HUES48 (cell line): ENCODE measurements at regions not wholly inside any gene's neighbourhood (a gene's known extent, or its start where the extent isn't known, plus 50 kb on each side); places are given as distances from the start of the nearest gene placed in this dataset.
"Not testable (repeated sequence)": the region's sequence is repeated elsewhere in the genome, so short reads cannot be mapped to it uniquely, and the experiment has no call there.

ENCODE experiments used
- H3K27ac ChIP-seq: one replicate; pipeline ENCODE4 v1.7.0; 2013; ENCODE audit warnings: low read depth, low read length, inconsistent platforms
- H3K27me3 ChIP-seq: 2 replicates; pipeline ENCODE4 v1.6.1; 2013; ENCODE audit warnings: mild to moderate bottlenecking, low read length; ENCODE audit not compliant: control insufficient read depth, insufficient read depth
- H3K36me3 ChIP-seq: 2 replicates; pipeline ENCODE4 v1.6.1; 2013; ENCODE audit warnings: low read length; ENCODE audit not compliant: control insufficient read depth, insufficient read depth
- H3K4me1 ChIP-seq: 2 replicates; pipeline ENCODE4 v1.6.1; 2013; ENCODE audit warnings: mild to moderate bottlenecking, low read length; ENCODE audit not compliant: control insufficient read depth, insufficient read depth
- H3K4me3 ChIP-seq: 2 replicates; pipeline ENCODE4 v1.5.1; 2013; ENCODE audit warnings: mild to moderate bottlenecking, low read depth, low read length
- H3K9ac ChIP-seq: 2 replicates; pipeline ENCODE4 v1.6.1; 2013; ENCODE audit warnings: mild to moderate bottlenecking, low read depth, low read length, moderate library complexity
- H3K9me3 ChIP-seq: 2 replicates; pipeline ENCODE4 v1.6.1; 2013; ENCODE audit warnings: low read length; ENCODE audit not compliant: control insufficient read depth, insufficient read depth

GRCh38 chr22:34804091-34804490 lies 261.9 kb upstream of the ISX start:
- Histone ChIP-seq H3K27me3 (no peaks in the 10 kb centered on the region), H3K27ac (no peak overlapping the region), H3K36me3 (no peaks in the 10 kb centered on the region), H3K4me3 (no peak overlapping the region), H3K4me1 (no peaks in the 10 kb centered on the region), H3K9me3 (no peaks in the 10 kb centered on the region), H3K9ac (no peak overlapping the region)

DNA sequence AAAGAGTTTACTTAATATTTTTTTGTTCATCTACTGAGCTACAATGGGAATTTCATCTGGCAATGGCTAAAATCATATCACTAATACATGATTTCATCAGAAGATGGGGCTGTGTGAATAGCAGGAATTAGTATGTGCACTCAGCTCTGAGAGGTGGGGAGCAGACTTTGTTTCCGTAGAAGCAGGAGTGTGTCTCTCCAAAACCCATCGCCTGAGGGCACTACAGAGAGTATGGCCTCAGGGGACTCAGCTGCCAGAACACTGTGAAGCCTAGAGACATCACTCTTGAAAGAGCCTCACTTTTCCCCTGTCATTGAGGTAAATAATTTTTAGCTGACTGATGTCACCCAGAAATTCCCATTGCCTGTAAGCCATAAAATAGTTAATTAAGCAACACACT lies 261.4 kb upstream of the ISX start:
- H3K36me3 ChIP-seq, result no peaks in the 10 kb centered on the region
- H3K27me3 ChIP-seq, result no peaks in the 10 kb centered on the region
- H3K4me1 ChIP-seq, result no peaks in the 10 kb centered on the region
- no peak overlapping the region for H3K27ac ChIP-seq
- H3K9me3 ChIP-seq, result no peaks in the 10 kb centered on the region
- no peak overlapping the region for H3K9ac ChIP-seq
- no peak overlapping the region for H3K4me3 ChIP-seq

GRCh38 chr22:34805771-34806170 lies 260.2 kb upstream of the ISX start:
- Histone ChIP-seq H3K4me1 (no peaks in the 10 kb centered on the region), H3K27ac (no peak overlapping the region), H3K36me3 (no peaks in the 10 kb centered on the region), H3K9ac (no peak overlapping the region), H3K4me3 (no peak overlapping the region), H3K27me3 (no peaks in the 10 kb centered on the region), H3K9me3 (no peaks in the 10 kb centered on the region)

GRCh38 chr22:34808618-34809017 lies 257.3 kb upstream of the ISX start:
- H3K27ac ChIP-seq, result no peak overlapping the region
- H3K9ac ChIP-seq, result no peak overlapping the region
- H3K27me3 ChIP-seq, result no peaks in the 10 kb centered on the region
- no peaks in the 10 kb centered on the region for H3K9me3 ChIP-seq
- H3K4me3 ChIP-seq, result no peak overlapping the region
- no peaks in the 10 kb centered on the region for H3K36me3 ChIP-seq
- no peaks in the 10 kb centered on the region for H3K4me1 ChIP-seq

DNA sequence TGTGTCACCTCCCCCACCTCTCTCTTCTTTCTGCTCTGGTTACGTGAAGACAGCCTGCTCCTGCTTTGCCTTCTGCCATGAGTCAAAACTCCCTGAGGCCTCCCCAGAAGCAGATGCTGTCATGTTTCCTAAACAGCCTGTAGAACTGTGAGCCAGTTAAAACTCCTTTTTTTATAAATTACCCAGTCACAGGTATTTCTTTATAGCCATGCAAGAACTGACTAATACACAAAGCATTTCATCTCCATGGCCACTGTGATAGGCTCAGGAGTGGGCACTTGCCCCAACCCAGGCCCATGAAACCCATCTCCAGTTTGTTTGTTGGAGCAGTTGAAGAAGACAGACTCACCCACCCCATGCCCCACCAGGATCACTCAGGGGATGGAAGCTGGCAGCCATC lies 253.3 kb upstream of the ISX start:
- Histone ChIP-seq H3K27ac (no peak overlapping the region), H3K36me3 (no peaks in the 10 kb centered on the region), H3K4me3 (no peak overlapping the region), H3K27me3 (no peaks in the 10 kb centered on the region), H3K9ac (no peak overlapping the region), H3K4me1 (peaks cover 10% of the 10 kb centered on the region), H3K9me3 (no peaks in the 10 kb centered on the region)

- no peak overlapping the region for H3K9ac ChIP-seq
- H3K27ac ChIP-seq, result peak overlapping the region; percentile 6
- H3K9me3 ChIP-seq, result no peaks in the 10 kb centered on the region
- no peaks in the 10 kb centered on the region for H3K36me3 ChIP-seq
- H3K4me1 ChIP-seq, result peaks cover 10% of the 10 kb centered on the region
- no peak overlapping the region for H3K4me3 ChIP-seq
- no peaks in the 10 kb centered on the region for H3K27me3 ChIP-seq
These were observed 251.5 kb upstream of the ISX start for GRCh38 chr22:34814260-34815025.

DNA sequence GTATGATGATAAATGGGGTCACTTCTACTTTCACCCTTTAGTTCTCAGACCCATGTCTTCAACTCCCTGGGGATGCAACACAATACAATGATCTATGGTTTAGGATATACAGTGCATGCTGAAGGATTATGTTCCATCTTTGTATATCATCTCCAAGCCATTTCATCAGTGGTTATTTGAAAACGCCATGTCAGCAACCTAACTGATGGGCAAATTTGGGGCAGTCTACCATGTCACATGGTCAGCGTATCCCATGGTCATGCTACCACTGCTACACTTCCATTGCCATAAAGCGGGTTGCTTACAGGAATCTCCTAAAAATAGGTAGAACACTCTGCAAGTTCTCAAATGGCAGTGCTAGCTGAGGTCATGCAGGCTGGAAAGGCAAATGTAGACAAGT lies 236.5 kb upstream of the ISX start:
- Histone ChIP-seq H3K4me3 (no peak overlapping the region), H3K9ac (no peak overlapping the region), H3K27ac (no peak overlapping the region), H3K36me3 (no peaks in the 10 kb centered on the region), H3K9me3 (no peaks in the 10 kb centered on the region), H3K4me1 (no peaks in the 10 kb centered on the region; the same call in 1 of the 2 replicates), H3K27me3 (no peaks in the 10 kb centered on the region)

GRCh38 chr22:34834059-34834458 lies 231.9 kb upstream of the ISX start:
- no peaks in the 10 kb centered on the region; the same call in 1 of the 2 replicates for H3K4me1 ChIP-seq
- H3K27me3 ChIP-seq, result no peaks in the 10 kb centered on the region
- H3K27ac ChIP-seq, result peak overlapping the region; percentile 62
- no peaks in the 10 kb centered on the region for H3K36me3 ChIP-seq
- H3K4me3 ChIP-seq, result no peak overlapping the region
- H3K9me3 ChIP-seq, result no peaks in the 10 kb centered on the region
- H3K9ac ChIP-seq, result no peak overlapping the region

GRCh38 chr22:34834541-34834940 lies 231.4 kb upstream of the ISX start:
- not testable (repeated sequence) for H3K9me3 ChIP-seq, H3K4me3 ChIP-seq, H3K27me3 ChIP-seq, H3K4me1 ChIP-seq, H3K9ac ChIP-seq, H3K36me3 ChIP-seq
- peak overlapping the region; percentile 62 for H3K27ac ChIP-seq

DNA sequence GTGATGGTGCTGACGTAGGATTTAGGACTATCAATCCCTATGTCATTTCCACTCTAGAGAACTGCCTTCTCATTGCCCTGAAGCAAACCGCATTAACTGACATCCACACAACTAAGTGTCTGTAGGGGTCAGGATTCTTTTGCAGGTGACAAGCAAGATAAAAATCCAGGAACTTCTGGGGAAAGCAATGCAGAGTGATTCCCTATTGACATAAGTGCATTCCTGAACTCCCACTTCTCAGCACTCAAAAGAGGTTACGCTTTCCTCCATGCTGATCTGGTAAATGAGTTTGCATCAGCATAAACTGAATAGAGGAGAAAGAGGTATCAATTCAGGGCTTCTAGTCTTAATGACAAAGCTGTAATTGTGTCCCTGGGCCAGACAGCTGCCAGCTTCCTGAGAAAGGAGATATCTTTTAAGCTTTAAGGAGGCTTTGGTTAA lies 224.6 kb upstream of the ISX start:
- Histone ChIP-seq H3K9me3 (peaks cover 23% of the 10 kb centered on the region), H3K9ac (peak overlapping the region; percentile 56), H3K4me1 (peaks cover 36% of the 10 kb centered on the region), H3K4me3 (peak overlapping the region; percentile 24; the same call in 1 of the 2 replicates), H3K36me3 (no peaks in the 10 kb centered on the region; the same call in 1 of the 2 replicates), H3K27ac (peak overlapping the region; percentile 99), H3K27me3 (no peaks in the 10 kb centered on the region)

- no peaks in the 10 kb centered on the region; the same call in 1 of the 2 replicates for H3K36me3 ChIP-seq
- peaks cover 23% of the 10 kb centered on the region for H3K9me3 ChIP-seq
- H3K27me3 ChIP-seq, result no peaks in the 10 kb centered on the region
- H3K4me1 ChIP-seq, result peaks cover 36% of the 10 kb centered on the region
- peak overlapping the region; percentile 56 for H3K9ac ChIP-seq
- H3K27ac ChIP-seq, result peak overlapping the region; percentile 99
- H3K4me3 ChIP-seq, result peak overlapping the region; percentile 24; the same call in 1 of the 2 replicates
These were observed 224.0 kb upstream of the ISX start for GRCh38 chr22:34841911-34842310.
